Mesothelial cell of epicardium (in vitro differentiated cells): ENCODE measurements at regions not wholly inside any gene's neighbourhood (a gene's known extent, or its start where the extent isn't known, plus 50 kb on each side); places are given as distances from the start of the nearest gene placed in this dataset.

ENCODE experiments used
- DNase-seq, 2 experiments: peaks; one replicate each; pipeline ENCODE4 v3.0.0; 2021; ENCODE audit warnings: low spot score in 2 of 2; ENCODE audit not compliant: unreplicated experiment in 2 of 2
- H3K27ac Mint-ChIP-seq: 2 replicates; pipeline ENCODE4 v1.8.0; 2021; ENCODE audit warnings: mixed read lengths
- H3K27me3 Mint-ChIP-seq: 2 replicates; pipeline ENCODE4 v1.8.0; 2021; ENCODE audit warnings: low read depth, mixed read lengths
- H3K36me3 Mint-ChIP-seq: 2 replicates; pipeline ENCODE4 v1.8.0; 2021; ENCODE audit warnings: mixed read lengths
- H3K4me1 Mint-ChIP-seq: 2 replicates; pipeline ENCODE4 v1.8.0; 2021; ENCODE audit warnings: mixed read lengths
- H3K4me3 Mint-ChIP-seq: 2 replicates; pipeline ENCODE4 v1.8.0; 2021; ENCODE audit warnings: mild to moderate bottlenecking, moderate library complexity, mixed read lengths
- H3K9me3 Mint-ChIP-seq: 2 replicates; pipeline ENCODE4 v1.8.0; 2021; ENCODE audit warnings: mixed read lengths
- TF ChIP-seq, protein P1 (sequence below): fragments of 200-600 bp; sonication (generic); IDR thresholded peaks from one replicate; pipeline ENCODE4 v1.5.0; 2021; ENCODE audit warnings: antibody characterized with exemption; ENCODE audit not compliant: unreplicated experiment

DNA sequence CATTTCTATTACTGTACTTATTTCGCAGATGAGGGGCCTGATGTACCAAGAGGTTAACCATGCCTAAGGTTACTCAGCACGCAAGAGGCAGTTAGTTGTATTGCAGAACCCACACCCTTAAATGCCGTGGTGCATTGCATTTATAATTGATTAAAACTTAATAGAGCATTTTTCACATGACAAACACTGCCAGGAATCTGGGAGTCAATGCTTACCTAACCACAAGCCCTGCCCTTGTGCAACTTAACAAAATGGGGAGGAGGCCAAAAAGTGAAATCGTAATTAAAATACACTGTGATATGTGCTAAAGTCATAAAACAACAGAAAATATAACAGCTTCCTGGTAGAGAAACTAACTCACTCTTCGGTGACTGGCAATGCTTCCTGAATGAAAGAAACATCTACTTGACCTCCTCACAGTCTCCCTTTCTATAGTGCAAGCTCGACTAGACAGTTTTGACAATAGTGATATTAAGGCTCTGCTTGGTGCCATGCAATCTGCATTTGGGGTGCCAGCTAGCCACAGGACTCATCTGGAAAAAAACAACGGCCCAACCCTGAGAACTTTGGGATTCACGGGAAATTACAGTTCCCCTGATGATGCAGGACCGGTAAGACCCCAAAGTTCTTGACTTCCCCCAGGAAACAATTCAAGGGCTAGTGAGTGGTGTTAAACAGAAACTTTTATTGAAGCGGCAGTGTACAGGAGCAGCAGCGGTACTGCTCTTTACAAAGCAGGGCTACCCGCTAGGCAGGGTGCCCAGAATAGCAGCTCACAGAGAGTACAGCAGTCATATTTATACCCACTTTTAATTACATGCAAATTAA is 612.4 kb downstream of the TNS3 start:
- peak overlapping the region; percentile 6 for H3K27ac Mint-ChIP-seq
- peaks cover 44% of the 10 kb centered on the region for H3K9me3 Mint-ChIP-seq
- H3K4me3 Mint-ChIP-seq = no peak overlapping the region
- H3K27me3 Mint-ChIP-seq = no peaks in the 10 kb centered on the region
- peaks cover 6% of the 10 kb centered on the region for H3K4me1 Mint-ChIP-seq
- TF ChIP-seq, protein P1, sequence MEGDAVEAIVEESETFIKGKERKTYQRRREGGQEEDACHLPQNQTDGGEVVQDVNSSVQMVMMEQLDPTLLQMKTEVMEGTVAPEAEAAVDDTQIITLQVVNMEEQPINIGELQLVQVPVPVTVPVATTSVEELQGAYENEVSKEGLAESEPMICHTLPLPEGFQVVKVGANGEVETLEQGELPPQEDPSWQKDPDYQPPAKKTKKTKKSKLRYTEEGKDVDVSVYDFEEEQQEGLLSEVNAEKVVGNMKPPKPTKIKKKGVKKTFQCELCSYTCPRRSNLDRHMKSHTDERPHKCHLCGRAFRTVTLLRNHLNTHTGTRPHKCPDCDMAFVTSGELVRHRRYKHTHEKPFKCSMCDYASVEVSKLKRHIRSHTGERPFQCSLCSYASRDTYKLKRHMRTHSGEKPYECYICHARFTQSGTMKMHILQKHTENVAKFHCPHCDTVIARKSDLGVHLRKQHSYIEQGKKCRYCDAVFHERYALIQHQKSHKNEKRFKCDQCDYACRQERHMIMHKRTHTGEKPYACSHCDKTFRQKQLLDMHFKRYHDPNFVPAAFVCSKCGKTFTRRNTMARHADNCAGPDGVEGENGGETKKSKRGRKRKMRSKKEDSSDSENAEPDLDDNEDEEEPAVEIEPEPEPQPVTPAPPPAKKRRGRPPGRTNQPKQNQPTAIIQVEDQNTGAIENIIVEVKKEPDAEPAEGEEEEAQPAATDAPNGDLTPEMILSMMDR = no peak
- no peak for DNase-seq
- peaks cover 26% of the 10 kb centered on the region for H3K36me3 Mint-ChIP-seq

DNA sequence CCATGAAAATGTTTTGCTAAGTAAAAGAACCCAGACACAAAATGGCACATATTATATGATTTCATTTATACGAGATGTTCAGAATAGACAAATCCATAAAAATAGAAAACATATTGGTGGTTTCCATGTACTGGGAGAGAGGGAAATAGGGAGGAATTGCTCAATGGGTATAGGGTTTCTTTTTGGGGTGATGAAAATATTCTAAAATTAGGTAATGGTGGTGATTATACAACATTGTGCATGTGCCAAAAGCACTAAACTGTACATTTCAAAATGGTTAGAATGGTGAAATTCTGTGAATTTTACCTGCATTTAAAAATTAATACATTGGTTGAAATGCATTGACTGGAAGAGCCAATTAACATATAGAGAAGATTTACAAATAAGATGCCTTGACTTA is 613.9 kb downstream of the TNS3 start:
- TF ChIP-seq, protein P1 = no peak
- peaks cover 56% of the 10 kb centered on the region for H3K9me3 Mint-ChIP-seq
- DNase-seq = no peak
- peaks cover 6% of the 10 kb centered on the region for H3K4me1 Mint-ChIP-seq
- H3K36me3 Mint-ChIP-seq = peaks cover 35% of the 10 kb centered on the region
- no peak overlapping the region for H3K4me3 Mint-ChIP-seq
- H3K27me3 Mint-ChIP-seq = no peaks in the 10 kb centered on the region
- H3K27ac Mint-ChIP-seq = no peak overlapping the region

DNA sequence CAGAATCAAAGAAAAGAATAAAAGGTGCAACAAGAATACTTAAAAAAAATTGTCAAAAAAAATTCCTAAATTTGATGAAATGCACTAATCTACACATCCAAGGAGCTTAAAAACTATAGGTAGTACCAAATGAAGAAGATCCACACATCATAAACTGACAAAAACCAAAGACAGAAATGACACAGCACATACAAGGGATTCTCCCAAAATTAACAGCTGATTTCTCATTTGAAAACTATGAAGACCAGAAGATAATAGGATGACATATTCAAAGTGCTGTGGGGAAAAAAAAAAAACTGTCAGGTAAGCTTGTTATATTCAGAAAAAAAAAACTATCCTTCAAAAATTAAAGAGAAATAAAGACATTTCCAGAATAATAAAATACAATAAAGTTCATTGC is 618.2 kb downstream of the TNS3 start:
- H3K36me3 Mint-ChIP-seq = peaks cover 50% of the 10 kb centered on the region
- H3K4me1 Mint-ChIP-seq = no peaks in the 10 kb centered on the region
- DNase-seq = no peak
- H3K9me3 Mint-ChIP-seq = peaks cover 72% of the 10 kb centered on the region
- TF ChIP-seq, protein P1 = no peak
- H3K4me3 Mint-ChIP-seq = no peak overlapping the region
- no peaks in the 10 kb centered on the region for H3K27me3 Mint-ChIP-seq
- no peak overlapping the region for H3K27ac Mint-ChIP-seq

DNA sequence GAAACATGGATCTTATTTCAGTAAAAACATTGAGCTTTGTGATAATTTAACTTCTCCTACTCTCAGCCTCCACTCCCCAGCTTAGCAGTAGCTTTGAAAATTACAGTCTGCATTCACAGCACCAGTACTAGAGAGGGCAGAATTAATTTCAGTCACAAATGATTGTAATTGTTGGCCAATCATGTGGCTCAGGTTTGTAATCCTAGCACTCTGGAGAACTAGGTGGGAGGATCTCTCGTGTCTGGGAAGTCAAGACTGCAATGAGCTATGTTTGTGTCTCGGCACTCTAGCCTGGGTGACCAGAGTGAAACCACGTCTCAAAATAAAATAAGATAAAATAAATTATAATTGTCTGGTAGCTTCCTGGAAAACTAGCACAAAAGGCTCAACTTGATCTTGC is 620.9 kb downstream of the TNS3 start:
- no peak for DNase-seq
- no peaks in the 10 kb centered on the region for H3K27me3 Mint-ChIP-seq
- H3K27ac Mint-ChIP-seq = no peak overlapping the region
- H3K9me3 Mint-ChIP-seq = peaks cover 53% of the 10 kb centered on the region
- TF ChIP-seq, protein P1 = no peak
- no peak overlapping the region for H3K4me3 Mint-ChIP-seq
- H3K4me1 Mint-ChIP-seq = peaks cover 16% of the 10 kb centered on the region
- H3K36me3 Mint-ChIP-seq = peaks cover 43% of the 10 kb centered on the region

DNA sequence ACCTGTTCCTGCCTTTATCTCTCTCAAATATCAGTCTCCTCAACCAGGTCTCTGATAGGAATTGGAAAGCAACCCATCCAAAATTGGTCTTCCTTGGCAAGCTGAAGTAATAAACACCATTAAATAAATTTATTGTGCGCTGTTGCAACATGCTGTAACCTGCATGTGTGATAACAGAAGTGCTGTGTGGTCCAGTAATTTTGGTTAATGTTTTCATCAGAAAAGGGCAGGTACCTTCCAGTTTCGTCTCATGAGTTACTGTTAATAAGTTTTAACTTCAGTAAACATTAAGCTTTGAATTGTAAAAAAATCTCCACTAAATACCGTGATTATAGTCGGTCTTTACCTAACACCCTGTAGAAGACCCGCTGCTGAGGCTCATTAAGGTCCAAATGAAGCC is 624.7 kb downstream of the TNS3 start:
- Mint-ChIP-seq H3K36me3 (peaks cover 18% of the 10 kb centered on the region), H3K4me3 (no peak overlapping the region), H3K27me3 (no peaks in the 10 kb centered on the region), H3K9me3 (peaks cover 22% of the 10 kb centered on the region), H3K4me1 (peaks cover 54% of the 10 kb centered on the region), H3K27ac (no peak overlapping the region)
- TF ChIP-seq, protein P1 = no peak
- no peak for DNase-seq
